Activated CD8-positive, alpha-beta memory T cell treated with anti-CD3 and anti-CD28 coated beads, Interleukin-2, amount 10 ng/mL, durations not matched to agents 7 days and 5 days (primary cell): ENCODE measurements at regions not wholly inside any gene's neighbourhood (a gene's known extent, or its start where the extent isn't known, plus 50 kb on each side); places are given as distances from the start of the nearest gene placed in this dataset.
"Not testable (repeated sequence)": the region's sequence is repeated elsewhere in the genome, so short reads cannot be mapped to it uniquely, and the experiment has no call there.

Source experiments
- ATAC-seq: fragments of 150-1000 bp; cut with Tn5 transposase; one replicate; pipeline ENCODE4 v1.10.0; 2021; ENCODE audit warnings: moderate library complexity
- CTCF ChIA-PET: fragments of 350-600 bp; sonication (Branson Sonifier 250); formaldehyde crosslinking; loops from one replicate; lab custom pipeline; 2021; ENCODE audit warnings: antibody characterized with exemption; lab: Charles Lee
- DNase-seq: peaks from one replicate; pipeline ENCODE4 v3.0.0-alpha.2; 2020
- H3K27ac Mint-ChIP-seq: one replicate; pipeline ENCODE4 v1.8.0; 2021; ENCODE audit warnings: mild to moderate bottlenecking, mixed read lengths
- H3K27me3 Mint-ChIP-seq: one replicate; pipeline ENCODE4 v1.8.0; 2021; ENCODE audit warnings: mixed read lengths
- H3K36me3 Mint-ChIP-seq: one replicate; pipeline ENCODE4 v1.8.0; 2021; ENCODE audit warnings: mild to moderate bottlenecking, mixed read lengths
- H3K4me1 Mint-ChIP-seq: one replicate; pipeline ENCODE4 v1.8.0; 2021; ENCODE audit warnings: mixed read lengths
- H3K4me3 Mint-ChIP-seq: one replicate; pipeline ENCODE4 v1.8.0; 2021; ENCODE audit warnings: mild to moderate bottlenecking, moderate library complexity, mixed read lengths
- H3K9me3 Mint-ChIP-seq: one replicate; pipeline ENCODE4 v1.8.0; 2022; ENCODE audit warnings: low read depth, mixed read lengths

GRCh38 chr20:47859278-47859677 is 74.0 kb upstream of the SULF2 start:
- DNase-seq (no peak), ATAC-seq (no peak)
- H3K27me3 Mint-ChIP-seq, result peaks cover 16% of the 10 kb centered on the region
- no peak overlapping the region for H3K27ac Mint-ChIP-seq
- CTCF ChIA-PET, result no interaction called here
- H3K4me1 Mint-ChIP-seq, result no peaks in the 10 kb centered on the region
- no peaks in the 10 kb centered on the region for H3K36me3 Mint-ChIP-seq
- no peaks in the 10 kb centered on the region for H3K9me3 Mint-ChIP-seq
- no peak overlapping the region for H3K4me3 Mint-ChIP-seq

DNA sequence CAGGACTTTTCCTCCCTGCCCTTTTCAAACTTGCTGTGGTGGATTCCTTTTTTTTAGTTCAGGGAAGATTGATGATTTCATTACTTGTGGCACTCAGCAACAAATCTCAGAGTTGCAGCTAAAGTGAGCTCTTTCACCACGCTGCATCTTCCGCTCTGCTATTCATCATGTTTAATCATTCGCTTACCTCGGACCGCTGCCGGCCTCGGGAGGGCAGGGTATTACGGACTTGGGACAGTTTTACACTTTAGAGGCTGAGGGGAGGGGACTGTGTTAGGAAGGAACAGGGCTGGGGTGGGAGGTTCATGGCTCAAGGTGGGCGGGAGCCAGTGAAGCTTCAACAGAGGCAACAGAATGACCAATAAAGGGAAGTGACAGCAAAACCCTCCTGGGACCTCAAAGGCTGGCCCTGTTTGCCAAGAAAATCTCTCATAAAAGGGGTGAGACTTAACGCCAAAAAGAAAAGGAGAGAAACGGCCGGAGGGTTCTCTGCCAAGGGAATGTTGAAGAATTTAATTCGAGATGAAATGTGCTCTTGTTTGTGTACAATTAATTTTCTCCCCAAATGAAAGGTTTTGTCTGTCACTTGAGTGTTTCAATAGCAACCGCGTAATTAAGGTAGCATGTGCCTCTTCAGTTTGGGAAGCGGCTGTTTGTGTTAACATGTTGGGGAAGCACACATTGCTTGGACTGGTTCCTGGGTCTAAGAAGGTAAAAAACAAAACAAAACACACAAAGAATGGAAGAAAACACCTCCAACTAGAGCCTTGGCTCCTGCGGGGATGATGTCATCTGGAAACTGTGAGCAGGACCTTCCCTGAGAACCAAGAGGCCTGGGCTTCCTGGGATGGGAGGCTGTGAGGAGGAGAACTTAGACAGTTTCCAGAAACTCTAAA is 72.5 kb upstream of the SULF2 start:
- Mint-ChIP-seq H3K27me3 (peaks cover 7% of the 10 kb centered on the region), H3K4me3 (no peak overlapping the region), H3K27ac (no peak overlapping the region), H3K36me3 (no peaks in the 10 kb centered on the region), H3K4me1 (no peaks in the 10 kb centered on the region), H3K9me3 (no peaks in the 10 kb centered on the region)
- CTCF ChIA-PET, result no interaction called here
- ATAC-seq (no peak), DNase-seq (no peak)

DNA sequence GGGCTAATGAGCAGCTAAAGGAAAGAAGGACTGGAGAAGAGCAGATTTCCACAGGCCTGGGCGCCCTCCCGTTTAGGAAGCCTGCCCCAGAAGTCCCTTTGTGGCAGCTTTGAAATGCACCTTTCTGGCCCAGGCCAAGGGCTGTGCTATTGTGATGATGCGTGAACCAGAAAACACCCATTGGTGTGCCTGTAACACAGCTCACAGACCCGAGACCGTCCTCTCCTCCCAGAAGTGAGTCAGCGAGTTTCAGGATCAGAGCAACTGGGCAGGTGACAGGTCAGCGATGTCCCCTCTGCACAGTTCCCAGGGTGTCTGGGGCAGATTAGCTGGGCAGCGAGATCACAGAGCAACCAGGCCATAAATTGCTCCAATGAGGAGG is 71.9 kb upstream of the SULF2 start:
- Mint-ChIP-seq H3K36me3 (no peaks in the 10 kb centered on the region), H3K4me1 (no peaks in the 10 kb centered on the region), H3K27ac (no peak overlapping the region), H3K9me3 (no peaks in the 10 kb centered on the region), H3K4me3 (no peak overlapping the region), H3K27me3 (peaks cover 7% of the 10 kb centered on the region)
- ATAC-seq (no peak), DNase-seq (no peak)
- CTCF ChIA-PET, result no interaction called here

GRCh38 chr20:47855799-47856198 is 70.5 kb upstream of the SULF2 start:
- H3K9me3 Mint-ChIP-seq, result no peaks in the 10 kb centered on the region
- ATAC-seq (no peak), DNase-seq (no peak)
- no peak overlapping the region for H3K27ac Mint-ChIP-seq
- no peak overlapping the region for H3K4me3 Mint-ChIP-seq
- peaks cover 5% of the 10 kb centered on the region for H3K27me3 Mint-ChIP-seq
- no peaks in the 10 kb centered on the region for H3K36me3 Mint-ChIP-seq
- CTCF ChIA-PET, result no interaction called here
- H3K4me1 Mint-ChIP-seq, result no peaks in the 10 kb centered on the region

GRCh38 chr20:47854687-47855212 is 69.5 kb upstream of the SULF2 start:
- Mint-ChIP-seq H3K9me3 (no peaks in the 10 kb centered on the region), H3K27ac (no peak overlapping the region), H3K4me3 (no peak overlapping the region), H3K36me3 (no peaks in the 10 kb centered on the region), H3K4me1 (no peaks in the 10 kb centered on the region), H3K27me3 (peaks cover 5% of the 10 kb centered on the region)
- CTCF ChIA-PET, result interaction anchor here (1.0 kb wide), 1 partner anchor 766 kb away, joined by 3 read pairs; no protein-coding TSS in a partner anchor
- ATAC-seq (no peak), DNase-seq (no peak)

GRCh38 chr20:47851774-47852173 is 66.5 kb upstream of the SULF2 start:
- Mint-ChIP-seq H3K36me3 (no peaks in the 10 kb centered on the region), H3K27ac (no peak overlapping the region), H3K4me3 (no peak overlapping the region), H3K4me1 (no peaks in the 10 kb centered on the region), H3K9me3 (no peaks in the 10 kb centered on the region), H3K27me3 (no peaks in the 10 kb centered on the region)
- ATAC-seq, result no peak
- CTCF ChIA-PET, result no interaction called here
- no peak for DNase-seq

DNA sequence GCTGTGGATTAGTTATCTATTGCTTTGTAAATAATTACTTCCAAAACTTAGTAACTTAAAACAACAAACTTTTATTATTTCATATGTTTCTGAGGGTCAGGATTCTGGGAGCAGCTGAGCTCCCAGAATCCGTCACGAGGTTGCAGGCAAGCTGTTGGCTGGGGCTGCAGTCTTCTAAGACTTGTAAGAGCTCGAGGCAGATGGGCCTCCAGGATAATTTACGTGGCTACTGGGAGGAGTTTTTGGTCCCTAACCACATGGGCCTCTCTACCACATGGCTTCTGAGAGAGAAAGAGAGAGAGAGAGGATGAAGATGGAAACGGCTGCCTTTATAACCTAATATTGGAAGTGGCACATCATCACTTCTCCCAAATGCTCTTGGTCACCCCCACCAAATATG is 64.9 kb upstream of the SULF2 start:
- Mint-ChIP-seq H3K4me3 (no peak overlapping the region), H3K27ac (no peak overlapping the region), H3K9me3 (no peaks in the 10 kb centered on the region), H3K36me3 (no peaks in the 10 kb centered on the region), H3K4me1 (no peaks in the 10 kb centered on the region), H3K27me3 (no peaks in the 10 kb centered on the region)
- CTCF ChIA-PET, result no interaction called here
- no peak for DNase-seq
- ATAC-seq, result no peak

GRCh38 chr20:47849596-47849995 is 64.3 kb upstream of the SULF2 start:
- H3K9me3 Mint-ChIP-seq, result no peaks in the 10 kb centered on the region
- no peaks in the 10 kb centered on the region for H3K36me3 Mint-ChIP-seq

GRCh38 chr20:47849006-47849405 is 63.7 kb upstream of the SULF2 start:
- H3K27ac Mint-ChIP-seq, result no peak overlapping the region
- peaks cover 2% of the 10 kb centered on the region for H3K4me1 Mint-ChIP-seq
- H3K36me3 Mint-ChIP-seq, result no peaks in the 10 kb centered on the region
- no peaks in the 10 kb centered on the region for H3K27me3 Mint-ChIP-seq
- CTCF ChIA-PET, result no interaction called here
- ATAC-seq (no peak), DNase-seq (no peak)
- no peak overlapping the region for H3K4me3 Mint-ChIP-seq
- H3K9me3 Mint-ChIP-seq, result no peaks in the 10 kb centered on the region

More at GRCh38 chr20:47849596-47849995, 64.3 kb upstream of the SULF2 start:
- no peaks in the 10 kb centered on the region for H3K27me3 Mint-ChIP-seq
- DNase-seq (no peak), ATAC-seq (no peak)
- CTCF ChIA-PET, result no interaction called here
- H3K4me3 Mint-ChIP-seq, result no peak overlapping the region
- no peak overlapping the region for H3K27ac Mint-ChIP-seq
- no peaks in the 10 kb centered on the region for H3K4me1 Mint-ChIP-seq

GRCh38 chr20:47848534-47848933 is 63.3 kb upstream of the SULF2 start:
- H3K9me3 Mint-ChIP-seq, H3K36me3 Mint-ChIP-seq, DNase-seq, H3K4me1 Mint-ChIP-seq, CTCF ChIA-PET, H3K27ac Mint-ChIP-seq, H3K4me3 Mint-ChIP-seq, H3K27me3 Mint-ChIP-seq, ATAC-seq: not testable (repeated sequence)

DNA sequence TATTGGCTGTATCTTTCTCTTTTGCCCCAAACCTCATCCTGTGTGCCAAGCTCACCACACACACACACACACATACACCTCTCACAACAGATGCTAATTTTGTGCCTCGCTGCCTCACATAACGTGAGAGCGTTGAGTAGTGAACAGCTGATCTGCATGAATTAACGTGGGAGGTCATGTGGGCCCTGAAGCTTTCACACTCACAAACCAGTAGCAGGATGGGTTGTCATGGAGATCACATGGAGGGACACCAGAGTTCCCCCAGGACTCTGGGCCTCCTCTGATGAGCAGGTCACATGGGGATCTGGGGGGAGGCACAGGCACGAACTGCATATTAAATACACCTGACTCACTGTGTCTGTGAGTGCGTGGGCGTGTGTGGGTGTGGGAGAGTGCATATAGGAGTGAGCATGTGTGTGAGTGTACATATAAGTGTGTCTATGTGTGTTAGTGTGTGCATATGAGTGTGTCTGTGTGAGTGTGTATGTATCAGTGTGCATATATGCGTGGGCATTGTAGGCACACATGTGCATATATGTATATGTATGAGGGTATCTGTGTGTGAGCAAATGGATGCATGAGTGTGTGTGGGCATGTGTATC is 62.7 kb upstream of the SULF2 start:
- CTCF ChIA-PET, result no interaction called here
- Mint-ChIP-seq H3K27me3 (peaks cover 4% of the 10 kb centered on the region), H3K4me1 (peaks cover 2% of the 10 kb centered on the region), H3K36me3 (no peaks in the 10 kb centered on the region), H3K27ac (no peak overlapping the region), H3K9me3 (no peaks in the 10 kb centered on the region), H3K4me3 (no peak overlapping the region)
- no peak for ATAC-seq
- no peak for DNase-seq

DNA sequence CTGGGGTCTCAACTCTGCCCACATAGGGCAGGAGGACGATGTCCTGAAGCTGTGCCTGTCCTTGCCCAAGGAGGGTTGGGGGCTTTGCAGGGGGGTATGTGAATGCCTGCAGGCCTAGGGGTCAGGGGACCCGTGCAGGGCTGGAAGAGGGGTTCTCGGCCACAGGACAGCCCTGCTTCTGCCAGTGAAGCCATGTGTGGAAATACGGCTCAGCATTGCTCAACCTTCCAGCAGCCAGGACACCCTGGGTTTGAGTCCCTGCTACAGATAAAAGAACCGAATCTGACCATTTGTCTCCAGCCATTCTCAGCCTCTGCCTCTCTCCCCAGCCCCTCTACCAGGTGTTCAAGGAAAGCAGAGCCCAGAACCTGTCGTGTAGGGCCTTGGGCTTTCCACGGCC is 61.9 kb upstream of the SULF2 start:
- H3K27me3 Mint-ChIP-seq, H3K4me3 Mint-ChIP-seq, ATAC-seq, H3K36me3 Mint-ChIP-seq, H3K27ac Mint-ChIP-seq, DNase-seq, CTCF ChIA-PET, H3K4me1 Mint-ChIP-seq, H3K9me3 Mint-ChIP-seq: not testable (repeated sequence)

DNA sequence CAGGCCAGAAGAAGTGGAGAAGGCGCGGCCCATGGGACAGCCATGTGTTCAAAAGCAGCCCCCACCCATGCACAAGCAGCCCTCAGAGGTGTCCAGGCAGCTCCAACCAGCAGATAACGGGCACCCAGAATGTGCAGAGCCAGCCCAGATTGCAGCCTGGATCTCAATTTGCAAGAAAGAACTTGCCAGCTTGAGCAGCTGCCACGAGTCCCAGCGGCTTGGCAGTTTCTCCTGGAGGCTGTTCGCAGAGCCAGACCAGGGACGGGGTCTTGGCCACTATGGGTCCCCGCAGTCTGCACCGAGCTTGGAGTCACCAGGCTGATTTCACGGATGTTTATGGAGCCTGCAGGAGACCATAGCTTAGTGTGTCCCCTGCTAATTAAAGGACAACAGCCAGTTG is 61.4 kb upstream of the SULF2 start:
- CTCF ChIA-PET, H3K4me3 Mint-ChIP-seq: not testable (repeated sequence)

DNA sequence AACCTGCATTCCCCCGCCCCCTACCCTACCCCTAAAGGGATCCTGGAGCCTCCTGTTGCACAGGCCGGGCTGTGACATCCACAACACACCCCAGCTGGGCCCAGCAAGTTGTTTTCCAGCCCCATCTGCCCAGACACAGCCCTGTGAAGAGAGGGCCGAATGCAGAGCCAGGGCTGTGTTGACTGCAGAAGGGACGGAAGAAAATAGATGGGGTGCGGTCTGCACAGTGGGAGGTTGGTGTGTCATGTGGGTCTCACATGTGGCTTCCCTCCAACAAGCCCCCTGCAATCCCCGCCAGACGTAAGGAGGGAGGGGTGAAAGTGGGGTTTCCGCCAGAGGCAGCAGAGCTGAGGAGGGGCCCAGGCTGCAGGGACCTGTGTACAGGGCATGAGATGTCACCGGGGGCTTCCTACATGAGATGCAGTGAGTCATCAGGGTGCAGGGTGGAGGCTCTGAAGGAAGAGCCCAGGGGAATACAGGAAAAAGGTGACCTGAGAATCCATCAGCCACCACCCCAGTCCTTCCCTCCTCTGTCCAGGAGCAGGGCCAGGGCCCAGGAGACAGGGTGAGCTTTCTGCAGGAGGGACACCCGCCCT is 60.2 kb upstream of the SULF2 start:
- DNase-seq, H3K36me3 Mint-ChIP-seq, H3K4me1 Mint-ChIP-seq, H3K4me3 Mint-ChIP-seq, H3K9me3 Mint-ChIP-seq, H3K27ac Mint-ChIP-seq, H3K27me3 Mint-ChIP-seq, ATAC-seq, CTCF ChIA-PET: not testable (repeated sequence)

More for the DNA sequence above, 61.4 kb upstream of the SULF2 start:
- H3K27me3 Mint-ChIP-seq, DNase-seq, H3K36me3 Mint-ChIP-seq, H3K4me1 Mint-ChIP-seq, ATAC-seq, H3K27ac Mint-ChIP-seq, H3K9me3 Mint-ChIP-seq: not testable (repeated sequence)
